Suprapubic skin (tissue), 4 donors: ENCODE measurements at regions not wholly inside any gene's neighbourhood (a gene's known extent, or its start where the extent isn't known, plus 50 kb on each side); places are given as distances from the start of the nearest gene placed in this dataset.

ENCODE experiments used
- DNase-seq, 2 donors: peaks; one replicate each; pipeline ENCODE4 v3.0.0-alpha.2; 2019; ENCODE audit warnings: low spot score in 2 of 2
- H3K27ac ChIP-seq: fragments of 200-600 bp; sonication (generic); one replicate; pipeline ENCODE4 v1.5.1; 2019
- H3K27me3 ChIP-seq: fragments of 200-600 bp; sonication (generic); one replicate; pipeline ENCODE4 v1.5.1; 2019
- H3K36me3 ChIP-seq: fragments of 200-600 bp; sonication (generic); one replicate; pipeline ENCODE4 v1.5.1; 2019
- H3K4me1 ChIP-seq: fragments of 200-600 bp; sonication (generic); one replicate; pipeline ENCODE4 v1.5.1; 2019
- H3K4me3 ChIP-seq: fragments of 200-600 bp; sonication (generic); one replicate; pipeline ENCODE4 v1.5.1; 2019; ENCODE audit warnings: mild to moderate bottlenecking
- H3K9me3 ChIP-seq: fragments of 200-600 bp; sonication (generic); one replicate; pipeline ENCODE4 v1.5.1; 2019
- EP300 ChIP-seq: sonication (generic); formaldehyde crosslinking; IDR thresholded peaks from one replicate; pipeline ENCODE4 v1.6.1; 2017; ENCODE audit warnings: antibody characterized with exemption
- POLR2A ChIP-seq, 2 donors: fragments of 450-650 bp; IDR thresholded peaks; one replicate each; pipeline ENCODE4 v1.6.1; 2017; ENCODE audit warnings: antibody characterized with exemption in 2 of 2, mild to moderate bottlenecking in 2 of 2, moderate library complexity in 2 of 2
- POLR2AphosphoS5 ChIP-seq, 3 donors: sonication (generic); formaldehyde crosslinking; IDR thresholded peaks; one replicate each; pipeline ENCODE4 v1.6.1; 2017; ENCODE audit warnings: antibody characterized with exemption in 3 of 3
- WGBS: methylation state at CpG from one replicate; pipeline ENCODE4 v1.1.5; 2018; 5-methylcytosine and 5-hydroxymethylcytosine counted together
- TF ChIP-seq, protein P1 (sequence below), 2 donors: fragments of 200-600 bp in 1 of 2; fragments of 450-650 bp in 1 of 2; sonication (generic) in 1 of 2; IDR thresholded peaks; one replicate each; pipeline ENCODE4 v1.5.1; 2016 to 2019; ENCODE audit warnings: antibody characterized with exemption in 2 of 2, mild to moderate bottlenecking in 1 of 2, moderate library complexity in 1 of 2

DNA sequence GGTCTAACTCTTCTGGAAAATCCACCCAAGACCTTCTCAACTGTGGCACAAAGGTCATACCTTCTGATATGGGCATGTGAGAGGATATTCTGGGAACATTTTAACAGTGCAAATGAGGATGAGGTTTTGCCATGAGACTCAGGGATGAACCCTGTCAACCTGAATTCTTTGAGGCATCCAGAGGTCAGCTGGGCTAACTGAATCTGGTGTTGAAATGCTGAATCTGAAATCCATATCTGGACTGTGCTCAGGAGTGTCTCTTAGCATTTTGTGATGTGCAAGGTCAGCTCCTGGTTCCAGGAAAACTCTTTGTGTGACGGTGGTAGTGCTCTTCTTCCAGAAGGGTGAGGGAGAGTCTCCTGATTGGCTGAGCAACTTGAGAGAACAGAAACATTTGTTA, 276.0 kb upstream of the SALL1 start:
- Histone ChIP-seq H3K4me1 (no peaks in the 10 kb centered on the region), H3K4me3 (no peak overlapping the region), H3K36me3 (no peaks in the 10 kb centered on the region), H3K27ac (no peak overlapping the region), H3K9me3 (no peaks in the 10 kb centered on the region), H3K27me3 (no peaks in the 10 kb centered on the region)
- 38% methylated on average over 1 of the region's 1 CpG for WGBS
- DNase-seq = no peak
- no peak for TF ChIP-seq POLR2AphosphoS5 (IDR thresholded peaks at IDR 0.05)
- TF ChIP-seq EP300 = no peak
- TF ChIP-seq, protein P1, sequence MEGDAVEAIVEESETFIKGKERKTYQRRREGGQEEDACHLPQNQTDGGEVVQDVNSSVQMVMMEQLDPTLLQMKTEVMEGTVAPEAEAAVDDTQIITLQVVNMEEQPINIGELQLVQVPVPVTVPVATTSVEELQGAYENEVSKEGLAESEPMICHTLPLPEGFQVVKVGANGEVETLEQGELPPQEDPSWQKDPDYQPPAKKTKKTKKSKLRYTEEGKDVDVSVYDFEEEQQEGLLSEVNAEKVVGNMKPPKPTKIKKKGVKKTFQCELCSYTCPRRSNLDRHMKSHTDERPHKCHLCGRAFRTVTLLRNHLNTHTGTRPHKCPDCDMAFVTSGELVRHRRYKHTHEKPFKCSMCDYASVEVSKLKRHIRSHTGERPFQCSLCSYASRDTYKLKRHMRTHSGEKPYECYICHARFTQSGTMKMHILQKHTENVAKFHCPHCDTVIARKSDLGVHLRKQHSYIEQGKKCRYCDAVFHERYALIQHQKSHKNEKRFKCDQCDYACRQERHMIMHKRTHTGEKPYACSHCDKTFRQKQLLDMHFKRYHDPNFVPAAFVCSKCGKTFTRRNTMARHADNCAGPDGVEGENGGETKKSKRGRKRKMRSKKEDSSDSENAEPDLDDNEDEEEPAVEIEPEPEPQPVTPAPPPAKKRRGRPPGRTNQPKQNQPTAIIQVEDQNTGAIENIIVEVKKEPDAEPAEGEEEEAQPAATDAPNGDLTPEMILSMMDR (IDR thresholded peaks at IDR 0.05) = no peak
- TF ChIP-seq POLR2A (IDR thresholded peaks at IDR 0.05) = no peak

DNA sequence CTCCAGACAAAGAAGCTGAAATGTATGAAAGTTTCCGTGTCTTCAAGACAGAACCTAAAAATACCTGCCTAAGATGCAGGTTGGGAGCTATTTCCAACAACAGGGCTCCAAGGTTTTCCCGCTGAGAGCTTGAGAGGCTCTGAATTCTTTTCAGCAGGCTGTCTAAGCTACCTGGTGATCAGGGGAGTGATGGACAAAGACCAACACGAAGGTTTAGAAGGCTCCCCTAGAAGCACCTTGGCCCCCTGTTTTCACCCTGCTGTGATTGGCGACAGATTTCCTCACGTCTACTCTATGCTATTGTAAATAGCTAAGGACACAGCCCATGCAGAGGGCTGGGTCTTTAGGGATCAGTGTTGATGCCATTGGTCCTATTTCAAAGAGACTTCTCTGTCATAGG, 275.2 kb upstream of the SALL1 start:
- Histone ChIP-seq H3K27me3 (no peaks in the 10 kb centered on the region), H3K36me3 (no peaks in the 10 kb centered on the region), H3K4me1 (no peaks in the 10 kb centered on the region), H3K4me3 (no peak overlapping the region), H3K9me3 (no peaks in the 10 kb centered on the region), H3K27ac (no peak overlapping the region)
- TF ChIP-seq EP300 (no peak), POLR2A (IDR thresholded peaks at IDR 0.05) (no peak), POLR2AphosphoS5 (IDR thresholded peaks at IDR 0.05) (no peak)
- TF ChIP-seq, protein P1 (IDR thresholded peaks at IDR 0.05) = no peak
- no peak for DNase-seq
- 45% methylated on average over 5 of the region's 5 CpGs for WGBS

DNA sequence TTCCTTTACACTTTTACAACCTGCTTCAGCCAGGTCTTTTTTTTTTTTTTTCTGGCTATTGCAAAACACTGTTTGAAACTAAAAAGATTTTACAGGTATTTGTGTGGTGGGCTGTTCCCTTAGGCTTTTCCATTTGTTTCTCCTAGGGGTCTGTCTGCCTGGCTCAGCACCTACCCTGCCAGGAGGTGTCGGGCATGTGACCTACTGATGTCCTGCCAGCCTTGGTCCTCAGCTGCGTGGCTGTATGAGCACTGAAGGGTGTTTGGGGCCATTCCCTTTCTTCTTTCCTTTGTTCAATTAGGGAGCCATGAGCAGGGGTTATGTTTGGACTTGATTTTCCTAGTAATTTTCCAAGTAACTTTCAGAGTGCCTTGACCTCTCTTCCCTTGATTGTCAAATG, 269.2 kb upstream of the SALL1 start:
- H3K36me3 ChIP-seq = no peaks in the 10 kb centered on the region
- DNase-seq = no peak
- no peak overlapping the region for H3K4me3 ChIP-seq
- 45% methylated on average over 2 of the region's 2 CpGs for WGBS
- no peaks in the 10 kb centered on the region for H3K4me1 ChIP-seq
- peaks cover 3% of the 10 kb centered on the region for H3K27me3 ChIP-seq
- H3K27ac ChIP-seq = no peak overlapping the region
- H3K9me3 ChIP-seq = no peaks in the 10 kb centered on the region
- TF ChIP-seq POLR2AphosphoS5 (IDR thresholded peaks at IDR 0.05) (no peak), EP300 (no peak), POLR2A (IDR thresholded peaks at IDR 0.05) (no peak)
- TF ChIP-seq, protein P1 (IDR thresholded peaks at IDR 0.05) = no peak

DNA sequence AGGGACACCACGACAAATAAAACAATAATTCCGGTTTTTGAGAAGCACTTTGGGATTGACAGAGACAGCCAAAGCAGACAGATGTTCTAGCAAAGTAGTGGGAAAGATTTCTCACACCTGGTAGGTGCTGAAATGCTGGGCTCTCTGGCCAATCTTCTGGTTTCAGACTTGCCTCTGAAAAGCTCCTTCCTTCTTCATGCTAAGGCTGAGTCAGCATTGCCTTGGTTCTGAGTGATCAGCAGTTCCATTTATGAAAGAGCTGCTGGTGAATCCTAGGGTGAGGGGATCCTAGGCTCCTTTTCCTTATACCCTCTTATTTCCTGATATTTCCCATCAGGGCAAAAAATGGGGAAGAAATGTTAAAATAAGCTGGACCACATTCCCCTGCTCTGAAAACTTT, 268.7 kb upstream of the SALL1 start:
- 56% methylated on average over 2 of the region's 2 CpGs for WGBS
- DNase-seq = no peak
- Histone ChIP-seq H3K9me3 (no peaks in the 10 kb centered on the region), H3K4me3 (no peak overlapping the region), H3K27ac (no peak overlapping the region), H3K36me3 (no peaks in the 10 kb centered on the region), H3K4me1 (no peaks in the 10 kb centered on the region), H3K27me3 (peaks cover 8% of the 10 kb centered on the region)
- TF ChIP-seq EP300 = no peak
- no peak for TF ChIP-seq POLR2AphosphoS5 (IDR thresholded peaks at IDR 0.05)
- no peak for TF ChIP-seq POLR2A (IDR thresholded peaks at IDR 0.05)
- TF ChIP-seq, protein P1 (IDR thresholded peaks at IDR 0.05) = no peak

DNA sequence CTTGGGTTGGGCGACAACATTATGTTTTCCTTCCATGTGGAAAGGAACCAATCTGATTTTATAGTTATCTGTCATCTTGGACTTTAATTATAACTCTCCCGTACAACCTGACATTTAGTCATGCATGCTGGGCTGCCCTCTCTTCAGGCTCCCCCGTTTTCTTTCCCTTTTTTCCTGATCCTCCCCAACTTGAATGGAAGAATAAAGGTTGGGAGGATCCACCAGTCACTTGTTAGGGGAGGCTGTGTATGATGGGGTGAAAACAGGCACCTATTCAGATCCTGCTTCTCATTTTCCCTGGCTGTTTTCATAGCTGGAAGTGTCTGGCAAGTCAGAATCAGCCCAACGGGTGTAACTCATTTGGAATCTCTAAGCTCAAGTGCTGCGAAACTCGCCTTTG, 267.2 kb upstream of the SALL1 start:
- no peak overlapping the region for H3K27ac ChIP-seq
- no peaks in the 10 kb centered on the region for H3K4me1 ChIP-seq
- H3K9me3 ChIP-seq = no peaks in the 10 kb centered on the region
- TF ChIP-seq, protein P1 (IDR thresholded peaks at IDR 0.05) = no peak
- no peak for TF ChIP-seq EP300
- no peak for TF ChIP-seq POLR2A (IDR thresholded peaks at IDR 0.05)
- no peak for TF ChIP-seq POLR2AphosphoS5 (IDR thresholded peaks at IDR 0.05)
- H3K4me3 ChIP-seq = no peak overlapping the region
- WGBS = 45% methylated on average over 6 of the region's 6 CpGs
- DNase-seq = no peak
- H3K36me3 ChIP-seq = no peaks in the 10 kb centered on the region
- H3K27me3 ChIP-seq = peaks cover 9% of the 10 kb centered on the region
